ENCODE measurements at regions not wholly inside any gene's neighbourhood (a gene's known extent, or its start where the extent isn't known, plus 50 kb on each side); places are given as distances from the start of the nearest gene placed in this dataset.
"Not testable (repeated sequence)": the region's sequence is repeated elsewhere in the genome, so short reads cannot be mapped to it uniquely, and the experiment has no call there.

DNA sequence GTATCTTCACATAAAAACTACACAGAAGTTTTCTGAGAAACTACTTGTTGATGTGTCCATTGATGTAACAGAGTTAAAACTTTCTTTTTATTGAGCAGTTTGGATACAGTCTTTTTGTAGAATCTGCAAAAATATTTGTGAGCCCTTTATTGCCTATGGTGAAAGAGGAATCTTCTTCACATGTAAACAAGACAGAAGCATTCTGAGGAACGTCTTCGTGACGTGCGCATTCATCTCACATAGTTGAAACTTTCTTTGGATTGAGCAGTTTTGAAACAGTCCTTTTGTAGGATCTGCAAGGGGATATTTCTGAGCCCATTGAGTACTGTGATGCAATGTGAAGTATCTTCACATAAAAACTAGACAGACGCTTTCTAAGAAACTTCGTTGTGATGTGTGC is 3023.6 kb downstream of the TUBA3C start:
- TF ChIP-seq, protein P1, sequence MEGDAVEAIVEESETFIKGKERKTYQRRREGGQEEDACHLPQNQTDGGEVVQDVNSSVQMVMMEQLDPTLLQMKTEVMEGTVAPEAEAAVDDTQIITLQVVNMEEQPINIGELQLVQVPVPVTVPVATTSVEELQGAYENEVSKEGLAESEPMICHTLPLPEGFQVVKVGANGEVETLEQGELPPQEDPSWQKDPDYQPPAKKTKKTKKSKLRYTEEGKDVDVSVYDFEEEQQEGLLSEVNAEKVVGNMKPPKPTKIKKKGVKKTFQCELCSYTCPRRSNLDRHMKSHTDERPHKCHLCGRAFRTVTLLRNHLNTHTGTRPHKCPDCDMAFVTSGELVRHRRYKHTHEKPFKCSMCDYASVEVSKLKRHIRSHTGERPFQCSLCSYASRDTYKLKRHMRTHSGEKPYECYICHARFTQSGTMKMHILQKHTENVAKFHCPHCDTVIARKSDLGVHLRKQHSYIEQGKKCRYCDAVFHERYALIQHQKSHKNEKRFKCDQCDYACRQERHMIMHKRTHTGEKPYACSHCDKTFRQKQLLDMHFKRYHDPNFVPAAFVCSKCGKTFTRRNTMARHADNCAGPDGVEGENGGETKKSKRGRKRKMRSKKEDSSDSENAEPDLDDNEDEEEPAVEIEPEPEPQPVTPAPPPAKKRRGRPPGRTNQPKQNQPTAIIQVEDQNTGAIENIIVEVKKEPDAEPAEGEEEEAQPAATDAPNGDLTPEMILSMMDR (IDR thresholded peaks at IDR 0.05): not testable (repeated sequence)
- TF ChIP-seq POLR2A (IDR thresholded peaks at IDR 0.05): not testable (repeated sequence)
